GM12873 (cell line): ENCODE measurements at regions not wholly inside any gene's neighbourhood (a gene's known extent, or its start where the extent isn't known, plus 50 kb on each side); places are given as distances from the start of the nearest gene placed in this dataset.

ENCODE experiments used
- TF ChIP-seq, protein P1 (sequence below): IDR thresholded peaks from 2 replicates; pipeline ENCODE4 v1.5.1; 2012; ENCODE audit warnings: low read depth, mild to moderate bottlenecking, moderate library complexity, low read length, control low read depth; ENCODE audit not compliant: insufficient read depth; ENCODE audit errors: missing control alignments

DNA sequence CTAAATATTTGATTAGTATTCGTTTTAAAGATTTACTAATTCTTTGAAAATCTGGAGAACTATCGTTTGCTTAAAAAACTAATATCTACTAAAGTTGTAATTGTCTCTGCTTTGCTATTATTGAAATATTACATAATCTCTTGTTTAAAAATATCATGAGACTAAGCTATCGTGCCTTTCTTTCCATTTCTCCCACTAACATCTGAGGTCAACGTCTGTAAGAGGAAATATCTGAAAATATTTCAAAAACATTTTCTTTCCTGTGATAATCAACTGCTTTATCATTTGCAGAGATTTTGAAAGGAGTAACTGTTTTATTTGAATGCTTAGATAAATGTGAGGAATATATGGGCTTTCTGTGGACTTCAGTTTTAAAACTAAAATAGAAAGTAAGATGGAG is 694.1 kb downstream of the USP25 start:
- TF ChIP-seq, protein P1, sequence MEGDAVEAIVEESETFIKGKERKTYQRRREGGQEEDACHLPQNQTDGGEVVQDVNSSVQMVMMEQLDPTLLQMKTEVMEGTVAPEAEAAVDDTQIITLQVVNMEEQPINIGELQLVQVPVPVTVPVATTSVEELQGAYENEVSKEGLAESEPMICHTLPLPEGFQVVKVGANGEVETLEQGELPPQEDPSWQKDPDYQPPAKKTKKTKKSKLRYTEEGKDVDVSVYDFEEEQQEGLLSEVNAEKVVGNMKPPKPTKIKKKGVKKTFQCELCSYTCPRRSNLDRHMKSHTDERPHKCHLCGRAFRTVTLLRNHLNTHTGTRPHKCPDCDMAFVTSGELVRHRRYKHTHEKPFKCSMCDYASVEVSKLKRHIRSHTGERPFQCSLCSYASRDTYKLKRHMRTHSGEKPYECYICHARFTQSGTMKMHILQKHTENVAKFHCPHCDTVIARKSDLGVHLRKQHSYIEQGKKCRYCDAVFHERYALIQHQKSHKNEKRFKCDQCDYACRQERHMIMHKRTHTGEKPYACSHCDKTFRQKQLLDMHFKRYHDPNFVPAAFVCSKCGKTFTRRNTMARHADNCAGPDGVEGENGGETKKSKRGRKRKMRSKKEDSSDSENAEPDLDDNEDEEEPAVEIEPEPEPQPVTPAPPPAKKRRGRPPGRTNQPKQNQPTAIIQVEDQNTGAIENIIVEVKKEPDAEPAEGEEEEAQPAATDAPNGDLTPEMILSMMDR: no peak

DNA sequence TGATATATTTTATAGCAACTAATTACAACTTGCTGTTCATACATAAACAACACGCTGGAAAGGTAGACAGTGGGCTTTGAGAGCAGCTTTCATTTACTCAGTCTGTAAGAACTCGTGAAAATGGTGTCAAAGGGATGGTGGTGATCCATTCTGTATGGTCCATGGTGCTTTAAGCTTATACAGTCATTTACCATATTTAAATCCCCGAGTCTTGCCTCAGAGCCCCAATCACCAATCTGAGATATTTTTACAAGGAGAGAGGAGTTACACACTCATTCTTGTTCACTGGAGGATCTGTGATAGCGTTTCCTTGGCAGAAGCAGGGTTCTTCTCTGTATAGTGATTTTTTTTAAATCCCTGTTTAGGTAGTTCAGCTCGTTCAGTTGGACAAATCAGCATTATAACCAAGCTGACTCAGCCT is 694.6 kb downstream of the USP25 start:
- TF ChIP-seq, protein P1: no peak

DNA sequence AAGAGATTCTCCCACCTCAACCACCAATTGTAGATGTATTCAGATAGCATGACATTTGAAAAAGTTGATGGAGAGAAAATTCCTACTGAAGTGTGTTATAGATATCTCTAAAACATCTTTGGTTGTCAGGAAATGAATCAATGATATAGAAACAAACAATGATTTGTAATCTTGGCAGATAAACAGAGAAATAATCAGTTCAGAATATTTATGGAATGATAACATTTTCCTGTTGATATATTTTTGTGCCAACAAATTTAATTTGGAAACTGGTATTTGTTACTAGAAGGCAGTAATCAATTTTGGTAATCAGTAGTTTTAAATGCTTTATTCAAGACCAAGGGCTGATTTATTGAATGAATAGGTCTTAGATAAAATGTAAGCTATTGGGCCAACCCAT is 695.6 kb downstream of the USP25 start:
- TF ChIP-seq, protein P1: no peak

DNA sequence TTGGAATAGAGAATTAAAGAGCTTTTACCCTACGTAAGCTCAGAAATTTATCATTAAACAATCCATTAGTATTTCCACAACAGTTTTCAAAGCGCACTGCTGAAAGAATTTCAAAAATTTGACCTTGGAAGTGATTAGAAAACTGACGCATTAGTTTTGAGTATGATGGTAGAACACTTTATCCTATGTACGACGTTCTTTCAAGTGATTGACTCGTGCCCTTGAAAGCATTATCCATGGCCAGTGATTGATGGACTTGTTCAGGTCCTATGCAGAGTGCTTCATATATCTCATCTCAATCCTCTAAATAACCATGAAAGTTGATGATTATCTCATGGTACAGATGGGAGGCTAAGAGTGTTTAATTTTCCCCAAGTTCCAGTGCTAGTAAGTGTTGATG is 697.2 kb downstream of the USP25 start:
- TF ChIP-seq, protein P1: no peak

DNA sequence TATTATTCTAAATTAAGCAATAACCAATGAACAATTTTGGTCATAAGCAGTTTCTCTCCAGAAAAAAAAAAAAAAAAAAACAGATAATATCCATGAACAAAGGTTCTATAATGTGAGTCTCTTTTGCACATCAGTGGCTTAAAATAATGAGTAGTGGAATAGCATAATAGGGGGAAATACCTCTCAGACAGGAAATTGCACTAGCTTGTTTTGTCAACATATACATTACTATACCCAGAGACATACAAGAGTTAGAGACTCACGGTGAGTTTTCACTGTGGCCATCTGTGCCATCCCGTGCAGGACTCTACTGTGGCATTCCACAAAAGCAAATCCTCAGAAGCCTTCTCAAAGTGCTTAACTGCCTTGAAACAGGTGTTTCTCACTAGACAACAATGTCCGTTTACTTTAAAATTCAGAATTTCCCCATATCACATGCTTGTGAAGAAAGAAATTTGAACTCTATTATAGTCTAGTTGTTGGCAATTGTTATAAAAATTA is 697.9 kb downstream of the USP25 start:
- TF ChIP-seq, protein P1: no peak

DNA sequence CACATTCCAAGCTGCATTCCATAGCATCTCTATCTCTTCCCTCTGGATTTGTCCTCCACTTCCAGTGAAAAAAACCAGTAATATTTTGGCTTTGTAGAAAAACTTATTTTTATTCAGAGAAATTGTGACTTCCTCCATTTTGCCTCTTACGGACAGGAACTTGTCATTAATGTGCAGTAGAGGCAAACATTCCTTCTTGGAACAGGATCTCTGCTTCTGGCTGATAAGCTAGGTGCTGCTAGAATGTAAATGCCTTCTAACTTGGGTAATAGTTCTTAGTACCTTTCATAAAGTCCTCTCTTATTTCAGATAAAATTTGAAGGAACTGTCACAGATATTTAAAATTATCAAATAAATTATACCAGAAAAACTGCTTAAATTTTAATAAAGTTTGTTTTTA is 707.8 kb downstream of the USP25 start:
- TF ChIP-seq, protein P1: no peak

DNA sequence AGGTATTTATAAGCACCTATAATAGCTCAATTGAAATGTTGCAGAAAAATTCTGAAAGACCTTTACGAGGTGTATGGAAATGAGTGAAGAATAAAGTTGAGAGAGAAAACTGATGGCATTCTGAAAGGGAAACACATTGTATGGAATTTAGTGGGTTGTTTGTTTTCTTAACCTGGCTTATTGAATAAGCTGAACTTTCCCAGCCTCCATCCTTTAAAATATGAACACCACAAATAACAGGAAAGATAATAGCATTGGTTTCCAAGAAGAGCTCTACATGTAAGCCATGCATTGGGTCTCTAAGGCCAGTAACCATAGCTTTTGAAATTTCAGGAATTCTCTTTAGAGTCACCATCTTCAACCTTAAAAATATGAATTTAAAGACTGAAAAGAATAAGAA is 709.0 kb downstream of the USP25 start:
- TF ChIP-seq, protein P1: no peak
